ENCODE measurements at regions not wholly inside any gene's neighbourhood (a gene's known extent, or its start where the extent isn't known, plus 50 kb on each side); places are given as distances from the start of the nearest gene placed in this dataset.

GRCh38 chr18:67932271-67932670 is 415.8 kb upstream of the DSEL start:
- TF ChIP-seq CTCF (conservative IDR thresholded peaks at IDR 0.05) (no peak), ZFX (IDR thresholded peaks at IDR 0.05) (no peak)

All from C4-2B (cell line).